ENCODE measurements at regions not wholly inside any gene's neighbourhood (a gene's known extent, or its start where the extent isn't known, plus 50 kb on each side); places are given as distances from the start of the nearest gene placed in this dataset.

- ChIA-PET POLR2A (no interaction called here), CTCF (no interaction called here)
- no peak overlapping the region for H3K27ac ChIP-seq (ENCODE audit: insufficient read depth, low read depth, low read length)
- dilution Hi-C loops (cut with MboI; ENCODE audit: extremely low pct_ligation_motif_present, low sequenced_read_pairs) (no loop called here), intact Hi-C loops (cut with micrococcal nuclease) (no loop called here)
- H4K20me1 ChIP-seq (replicated peaks; ENCODE audit: control insufficient read depth, extremely low read depth, insufficient read depth, low read length), result no peaks in the 10 kb centered on the region
- H2AFZ ChIP-seq (ENCODE audit: low read depth, low read length), result no peak overlapping the region
- FAIRE-seq (no peak), DNase-seq (ENCODE audit: low read depth, low spot score) (no peak)
- no peaks in the 10 kb centered on the region for H3K9me3 ChIP-seq (replicated peaks; ENCODE audit: control insufficient read depth, insufficient read depth, low read length)
- H3K9me1 ChIP-seq (replicated peaks; ENCODE audit: control insufficient read depth, extremely low read depth, insufficient read depth, low read length), result no peaks in the 10 kb centered on the region
- no peaks in the 10 kb centered on the region for H3K79me2 ChIP-seq (ENCODE audit: control insufficient read depth, insufficient read depth, low read length)
- H3K36me3 ChIP-seq (ENCODE audit: control insufficient read depth in 2 of 2, extremely low read depth in 1 of 2, insufficient read depth in 2 of 2, low read length in 2 of 2), result no peaks in the 10 kb centered on the region
- H3K9ac ChIP-seq (replicated peaks; ENCODE audit: extremely low read depth, insufficient read depth, low read length), result no peak overlapping the region
- H3K4me3 ChIP-seq (replicated peaks in 1 of 3; ENCODE audit: insufficient read depth in 1 of 3, low read depth in 1 of 3, low read length in 3 of 3), result no peak overlapping the region
- BruUV-seq (replicated peaks), result no TSS peak
- no peak overlapping the region for H3K4me2 ChIP-seq (ENCODE audit: insufficient read depth, low read length)
- no peaks in the 10 kb centered on the region for H3K27me3 ChIP-seq (ENCODE audit: control insufficient read depth in 2 of 2, insufficient read depth in 2 of 2, low read length in 2 of 2)
- TF ChIP-seq FOS (IDR thresholded peaks at IDR 0.05; ENCODE audit: borderline replicate concordance, insufficient read depth, low read length) (no peak), EZH2 (IDR thresholded peaks at IDR 0.05; ENCODE audit: borderline replicate concordance, low read depth, low read length, severe bottlenecking) (no peak)
- H3K4me1 ChIP-seq (ENCODE audit: control insufficient read depth, extremely low read depth, insufficient read depth, low read length), result no peaks in the 10 kb centered on the region
These were observed 266.7 kb downstream of the FAM76B start for GRCh38 chr11:95522874-95523273.

GRCh38 chr11:95521862-95522261 lies 267.7 kb downstream of the FAM76B start:
- no peak for FAIRE-seq
- Histone ChIP-seq H3K36me3 (ENCODE audit: control insufficient read depth in 2 of 2, extremely low read depth in 1 of 2, insufficient read depth in 2 of 2, low read length in 2 of 2) (no peaks in the 10 kb centered on the region), H3K27me3 (ENCODE audit: control insufficient read depth in 2 of 2, insufficient read depth in 2 of 2, low read length in 2 of 2) (no peaks in the 10 kb centered on the region), H3K79me2 (ENCODE audit: control insufficient read depth, insufficient read depth, low read length) (no peaks in the 10 kb centered on the region), H3K9me3 (replicated peaks; ENCODE audit: control insufficient read depth, insufficient read depth, low read length) (no peaks in the 10 kb centered on the region), H3K4me1 (ENCODE audit: control insufficient read depth, extremely low read depth, insufficient read depth, low read length) (no peaks in the 10 kb centered on the region), H2AFZ (ENCODE audit: low read depth, low read length) (no peak overlapping the region), H3K9ac (replicated peaks; ENCODE audit: extremely low read depth, insufficient read depth, low read length) (no peak overlapping the region), H4K20me1 (replicated peaks; ENCODE audit: control insufficient read depth, extremely low read depth, insufficient read depth, low read length) (no peaks in the 10 kb centered on the region), H3K9me1 (replicated peaks; ENCODE audit: control insufficient read depth, extremely low read depth, insufficient read depth, low read length) (no peaks in the 10 kb centered on the region), H3K27ac (ENCODE audit: insufficient read depth, low read depth, low read length) (no peak overlapping the region), H3K4me3 (replicated peaks in 1 of 3; ENCODE audit: insufficient read depth in 1 of 3, low read depth in 1 of 3, low read length in 3 of 3) (no peak overlapping the region), H3K4me2 (ENCODE audit: insufficient read depth, low read length) (no peak overlapping the region)
- TF ChIP-seq POLR2AphosphoS5 (IDR thresholded peaks at IDR 0.05; ENCODE audit: insufficient read depth, low read depth, low read length) (no peak), JUN (IDR thresholded peaks at IDR 0.05; ENCODE audit: borderline replicate concordance, insufficient read depth, insufficient read length, low read depth) (no peak), POLR2A (IDR thresholded peaks at IDR 0.05; ENCODE audit: low read depth, low read length) (no peak), MAX (IDR thresholded peaks at IDR 0.05; ENCODE audit: insufficient read depth, insufficient read length) (no peak)
- ChIA-PET POLR2A (no interaction called here), CTCF (no interaction called here)
- DNase-seq (ENCODE audit: low read depth, low spot score), result no peak
- no TSS peak for BruUV-seq (replicated peaks)
- dilution Hi-C loops (cut with MboI; ENCODE audit: extremely low pct_ligation_motif_present, low sequenced_read_pairs) (no loop called here), intact Hi-C loops (cut with micrococcal nuclease) (no loop called here)

All from endothelial cell of umbilical vein (primary cell).